ENCODE measurements at regions not wholly inside any gene's neighbourhood (a gene's known extent, or its start where the extent isn't known, plus 50 kb on each side); places are given as distances from the start of the nearest gene placed in this dataset.

GRCh38 chr13:93045836-93046235 is 180.8 kb upstream of the GPC6 start:
- H2BK15ac ChIP-seq (ENCODE audit: low read length), result no peak overlapping the region
- no peak overlapping the region for H4K8ac ChIP-seq (ENCODE audit: extremely low read depth, insufficient read depth, low read length)
- no peaks in the 10 kb centered on the region for H3K9me3 ChIP-seq (ENCODE audit: insufficient read depth in 2 of 2, low read depth in 1 of 2, low read length in 1 of 2)
- 89% methylated on average over 1 of the region's 1 CpG; no CpG with 5 or more reads in 1 of the 2 experiments for WGBS, 2 experiments (ENCODE audit: extremely low coverage in 1 of 2, insufficient coverage in 1 of 2, insufficient read length in 1 of 2, insufficient replicate concordance in 2 of 2, low coverage in 1 of 2, low lambda C conversion rate in 2 of 2, missing lambda C conversion rate in 1 of 2)
- no peak overlapping the region for H3K14ac ChIP-seq (ENCODE audit: insufficient read length)
- no peak overlapping the region for H2BK12ac ChIP-seq (ENCODE audit: low read depth, low read length)
- H2BK5ac ChIP-seq (ENCODE audit: low read depth, low read length), result no peak overlapping the region
- no peaks in the 10 kb centered on the region for H4K20me1 ChIP-seq (replicated peaks in 1 of 2; ENCODE audit: control insufficient read depth in 1 of 2, insufficient read depth in 2 of 2, low read length in 2 of 2)
- no peaks in the 10 kb centered on the region for H3K79me2 ChIP-seq (ENCODE audit: control insufficient read depth in 1 of 2, insufficient read depth in 2 of 2, low read length in 2 of 2)
- no peak overlapping the region for H3K23ac ChIP-seq (ENCODE audit: insufficient read length)
- no peak overlapping the region for H3K9ac ChIP-seq (replicated peaks in 1 of 4; ENCODE audit: extremely low read depth in 1 of 4, low read depth in 3 of 4, low read length in 3 of 4)
- no peak overlapping the region for H2BK20ac ChIP-seq (ENCODE audit: low read length)
- H3K4me1 ChIP-seq (replicated peaks in 1 of 4; ENCODE audit: control insufficient read depth in 3 of 4, insufficient read depth in 4 of 4, low read length in 3 of 4), result no peaks in the 10 kb centered on the region
- H3K4me2 ChIP-seq (ENCODE audit: insufficient read depth in 1 of 2, low read depth in 2 of 2, low read length in 2 of 2), result no peak overlapping the region
- H3K23me2 ChIP-seq (ENCODE audit: low read depth, low read length), result no peaks in the 10 kb centered on the region
- no peak overlapping the region for H2AK5ac ChIP-seq (ENCODE audit: low read depth, low read length)
- no peak overlapping the region for H2AFZ ChIP-seq (ENCODE audit: low read length)
- no peak overlapping the region for H3K4me3 ChIP-seq (ENCODE audit: extremely low read depth in 1 of 4, insufficient read depth in 2 of 4, low read depth in 3 of 4, low read length in 4 of 4)
- no peak overlapping the region for H3K27ac ChIP-seq (ENCODE audit: low read depth, low read length)
- H3K36me3 ChIP-seq (ENCODE audit: control insufficient read depth in 2 of 4, insufficient read depth in 4 of 4, low read length in 3 of 4), result no peaks in the 10 kb centered on the region
- H3K56ac ChIP-seq (replicated peaks; ENCODE audit: insufficient read length, low read depth, low read length), result no peak overlapping the region
- H2BK120ac ChIP-seq (replicated peaks; ENCODE audit: low read depth, low read length), result no peak overlapping the region
- POLR2A ChIA-PET (ENCODE audit: partially characterized antibody), result no interaction called here
- H4K91ac ChIP-seq (replicated peaks; ENCODE audit: insufficient read length, low read length), result no peak overlapping the region
- FAIRE-seq (no peak), DNase-seq (ENCODE audit: low read depth in 1 of 2, low spot score in 2 of 2) (no peak)
- H3K27me3 ChIP-seq (replicated peaks in 1 of 4; ENCODE audit: control insufficient read depth in 3 of 4, extremely low read depth in 1 of 4, insufficient read depth in 3 of 4, low read length in 3 of 4), result no peaks in the 10 kb centered on the region
- no peak overlapping the region for H3K18ac ChIP-seq (ENCODE audit: extremely low read depth, low read length)
- H3K79me1 ChIP-seq (ENCODE audit: low read depth, low read length), result no peaks in the 10 kb centered on the region
- CTCF ChIA-PET (ENCODE audit: partially characterized antibody), result interaction anchor here (1.2 kb wide), 1 partner anchor 127 kb away, joined by 4 read pairs; no protein-coding TSS in a partner anchor
- no peak overlapping the region for H3K4ac ChIP-seq (replicated peaks; ENCODE audit: insufficient read length, low read depth, low read length)
- H4K5ac ChIP-seq (ENCODE audit: insufficient read length, low read depth, low read length), result no peak overlapping the region
- TF ChIP-seq SIRT6 (IDR thresholded peaks at IDR 0.05; ENCODE audit: low read length) (no peak), EGR1 (IDR thresholded peaks at IDR 0.05; ENCODE audit: borderline replicate concordance, low read depth, low read length) (no peak), SP1 (IDR thresholded peaks at IDR 0.05; ENCODE audit: low read depth, low read length) (no peak), POLR2A (IDR thresholded peaks at IDR 0.05; ENCODE audit: control extremely low read depth in 1 of 2, low read depth in 2 of 2, low read length in 2 of 2) (no peak), HDAC2 (IDR thresholded peaks at IDR 0.05; ENCODE audit: borderline replicate concordance in 1 of 2, low read depth in 2 of 2, low read length in 2 of 2) (no peak), NRF1 (IDR thresholded peaks at IDR 0.05; ENCODE audit: low read depth, low read length) (no peak), CBX5 (IDR thresholded peaks at IDR 0.05; ENCODE audit: low read depth, low read length) (no peak), POLR2AphosphoS5 (IDR thresholded peaks at IDR 0.05; ENCODE audit: low read depth, low read length) (no peak)
